LNCaP clone FGC (cell line): ENCODE measurements at regions not wholly inside any gene's neighbourhood (a gene's known extent, or its start where the extent isn't known, plus 50 kb on each side); places are given as distances from the start of the nearest gene placed in this dataset.

ENCODE experiments used
- DNase-seq: peaks from one replicate; pipeline ENCODE4 v3.0.0-alpha.2; 2011; ENCODE audit warnings: low read depth
- H3K4me3 ChIP-seq: 2 replicates; pipeline ENCODE4 v1.5.1; 2011; ENCODE audit warnings: mild to moderate bottlenecking, low read depth, low read length, control low read depth
- CTCF ChIP-seq: IDR thresholded peaks from 2 replicates; pipeline ENCODE4 v1.5.1; 2012; ENCODE audit warnings: mild to moderate bottlenecking; ENCODE audit not compliant: control insufficient read depth, insufficient read depth; ENCODE audit errors: extremely low read depth

DNA sequence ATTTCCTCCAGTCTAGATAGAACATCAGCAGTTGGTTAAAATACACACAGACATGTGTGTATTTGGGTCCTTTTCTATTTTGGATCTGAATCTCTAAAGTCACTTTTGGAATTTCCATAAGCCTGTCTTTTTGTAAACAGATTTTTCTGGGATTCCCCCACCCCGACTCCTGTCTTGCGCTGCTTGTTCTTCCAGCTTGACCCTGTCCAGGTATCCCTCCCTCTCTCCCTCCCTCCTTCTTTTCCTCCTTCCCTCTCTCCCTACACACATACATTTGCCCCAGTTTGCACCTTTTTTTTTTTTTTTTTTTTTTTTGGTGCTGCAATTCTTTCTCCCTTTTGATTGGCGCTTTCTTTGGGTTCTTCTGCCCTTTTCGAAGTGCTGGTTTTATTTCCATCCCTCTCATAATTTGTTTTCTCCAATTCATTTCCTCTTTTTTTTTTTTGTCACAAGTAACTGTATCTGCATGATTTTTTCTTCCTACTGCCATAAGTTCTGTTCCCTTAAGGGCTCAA is 114.8 kb upstream of the SERTAD2 start:
- DNase-seq: no peak
- peak overlapping the region; percentile 56 for H3K4me3 ChIP-seq
- TF ChIP-seq CTCF: no peak

DNA sequence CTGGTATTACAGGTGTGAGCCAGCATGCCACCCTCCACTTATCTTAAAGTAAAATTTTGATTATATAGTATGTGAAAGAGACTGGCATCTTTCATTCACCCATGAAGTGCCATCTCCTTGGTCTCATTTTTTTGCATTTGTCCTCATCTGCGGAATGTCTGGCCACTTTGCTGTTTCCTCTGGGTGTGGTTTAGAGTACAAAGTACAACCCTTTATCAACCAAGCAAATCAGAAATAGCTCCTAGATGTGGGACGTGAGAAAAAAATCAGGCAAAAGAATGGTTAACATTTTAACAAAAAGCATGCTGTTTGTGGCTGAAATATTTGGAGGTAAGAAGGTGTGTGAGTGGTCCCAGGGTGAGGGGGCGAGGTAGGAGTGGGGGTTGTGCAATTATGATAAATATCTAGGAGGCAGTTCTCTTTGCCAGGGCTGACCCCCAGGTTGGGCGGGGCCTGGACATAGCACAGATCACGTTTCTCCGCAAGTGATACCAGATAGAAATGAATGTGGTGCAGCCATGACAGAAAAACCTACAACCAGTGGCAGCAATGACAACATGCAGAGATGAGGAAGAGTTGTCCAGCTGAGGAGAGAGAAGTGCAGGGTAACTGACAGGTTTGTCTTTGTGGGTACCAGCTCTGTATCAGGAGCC is 115.8 kb upstream of the SERTAD2 start:
- no peak for DNase-seq
- no peak overlapping the region for H3K4me3 ChIP-seq
- no peak for TF ChIP-seq CTCF

- H3K4me3 ChIP-seq: no peak overlapping the region
- DNase-seq: no peak
- no peak for TF ChIP-seq CTCF
Observed at GRCh38 chr2:64770137-64770780, 116.5 kb upstream of the SERTAD2 start.

DNA sequence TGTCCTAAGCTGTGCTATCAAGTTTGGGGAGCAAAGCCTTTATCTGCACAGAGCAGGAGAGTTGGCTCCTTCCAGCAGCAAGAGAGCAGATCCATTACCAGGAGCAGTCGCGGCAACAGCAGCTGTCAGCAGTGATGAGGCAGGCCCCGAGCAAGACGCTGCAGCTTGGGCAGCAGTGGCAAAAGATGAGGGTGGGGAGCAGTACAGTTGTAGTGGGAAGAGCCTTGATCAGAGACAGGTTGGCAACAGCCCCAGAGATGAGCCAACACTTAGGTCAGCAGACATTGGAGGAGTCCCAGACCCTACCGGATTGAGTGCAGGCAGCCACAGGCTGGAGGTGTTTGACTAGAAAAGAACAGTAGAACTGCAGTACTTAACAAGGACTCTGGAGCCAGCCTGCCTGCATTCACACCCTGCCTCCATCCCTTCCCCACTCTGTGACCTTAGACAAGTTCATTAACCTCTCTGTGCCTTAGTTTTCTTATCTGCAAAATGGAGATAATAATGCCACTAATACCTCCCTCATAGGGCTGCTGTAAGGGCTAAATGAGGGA is 117.1 kb upstream of the SERTAD2 start:
- TF ChIP-seq CTCF: no peak
- DNase-seq: no peak
- H3K4me3 ChIP-seq: no peak overlapping the region

- no peak for TF ChIP-seq CTCF
- H3K4me3 ChIP-seq: no peak overlapping the region
- no peak for DNase-seq
Observed at GRCh38 chr2:64771737-64772136, 118.0 kb upstream of the SERTAD2 start.

DNA sequence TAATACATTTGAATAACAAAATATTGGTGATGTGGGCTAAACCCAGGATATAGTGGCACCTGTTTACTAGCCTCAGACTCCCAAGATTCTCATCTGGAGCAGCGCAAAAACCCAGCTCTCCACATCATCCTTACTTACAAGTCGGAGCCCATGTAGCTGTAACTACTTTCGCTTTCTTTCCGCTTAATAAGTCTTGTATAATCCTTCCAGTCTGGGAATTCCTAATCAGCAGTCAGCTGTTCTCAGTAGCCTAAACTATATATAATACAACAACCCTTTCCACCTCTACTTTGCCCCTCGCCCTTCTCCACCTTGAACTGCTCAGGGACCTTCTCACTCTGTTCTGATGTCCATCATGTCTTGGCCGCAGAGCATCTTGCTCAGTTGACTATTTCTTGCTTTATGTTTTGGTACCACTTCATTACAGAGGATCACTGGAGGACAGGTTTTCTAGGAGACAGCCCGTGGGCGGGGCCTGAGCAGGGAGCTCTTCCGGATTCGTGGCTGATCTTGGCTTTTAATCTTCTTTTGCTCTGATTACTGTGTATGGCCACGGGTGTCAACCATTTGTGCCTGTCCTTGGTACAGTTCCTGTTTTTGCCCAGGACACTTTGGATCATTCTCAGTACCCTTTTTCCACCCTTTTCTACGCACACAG is 119.9 kb upstream of the SERTAD2 start:
- H3K4me3 ChIP-seq: no peak overlapping the region
- DNase-seq: no peak
- TF ChIP-seq CTCF: no peak
